BLaER1 (cell line): ENCODE measurements at regions not wholly inside any gene's neighbourhood (a gene's known extent, or its start where the extent isn't known, plus 50 kb on each side); places are given as distances from the start of the nearest gene placed in this dataset.
A peak's percentile ranks its signal among the peaks of the same experiment; 100 is the strongest.

Source experiments
- H3K27ac ChIP-seq: shearing (Covaris generic); formaldehyde crosslinking; 2 replicates; pipeline ENCODE4 v1.8.1; 2022
- H3K27me3 ChIP-seq: shearing (Covaris generic); formaldehyde crosslinking; 2 replicates; pipeline ENCODE4 v1.8.1; 2022
- H3K36me3 ChIP-seq: shearing (Covaris generic); formaldehyde crosslinking; 2 replicates; pipeline ENCODE4 v1.8.1; 2022
- H3K4me1 ChIP-seq: shearing (Covaris generic); formaldehyde crosslinking; 2 replicates; pipeline ENCODE4 v1.8.1; 2022
- H3K4me2 ChIP-seq: shearing (Covaris generic); formaldehyde crosslinking; 2 replicates; pipeline ENCODE4 v1.8.1; 2022
- H3K4me3 ChIP-seq: shearing (Covaris generic); formaldehyde crosslinking; 2 replicates; pipeline ENCODE4 v1.8.1; 2022
- H3K9ac ChIP-seq: shearing (Covaris generic); formaldehyde crosslinking; 2 replicates; pipeline ENCODE4 v1.8.1; 2022
- H3K9me3 ChIP-seq: shearing (Covaris generic); formaldehyde crosslinking; 2 replicates; pipeline ENCODE4 v1.8.1; 2022
- H4K20me1 ChIP-seq: shearing (Covaris generic); formaldehyde crosslinking; 2 replicates; pipeline ENCODE4 v1.8.1; 2022
- Cebpa-rat ChIP-seq: shearing (Covaris generic); IDR thresholded peaks from 2 replicates; pipeline ENCODE4 v1.8.1; 2022

- Histone ChIP-seq H3K9ac (peak overlapping the region; percentile 81), H3K27me3 (no peaks in the 10 kb centered on the region), H3K27ac (peak overlapping the region; percentile 92), H3K4me2 (peak overlapping the region; percentile 79), H4K20me1 (no peaks in the 10 kb centered on the region), H3K9me3 (peaks cover 51% of the 10 kb centered on the region), H3K36me3 (peaks cover 38% of the 10 kb centered on the region), H3K4me1 (peaks cover 51% of the 10 kb centered on the region), H3K4me3 (peak overlapping the region; percentile 61)
- peak; percentile 65 for TF ChIP-seq Cebpa-rat
Observed at GRCh38 chr6:170137176-170137891, 153.5 kb downstream of the DLL1 start.

- no peak for TF ChIP-seq Cebpa-rat
- H3K4me3 ChIP-seq = peak overlapping the region; percentile 61
- H3K9ac ChIP-seq = peak overlapping the region; percentile 81
- peaks cover 34% of the 10 kb centered on the region for H3K36me3 ChIP-seq
- H3K27me3 ChIP-seq = no peaks in the 10 kb centered on the region
- peaks cover 46% of the 10 kb centered on the region for H3K9me3 ChIP-seq
- H3K4me1 ChIP-seq = peaks cover 56% of the 10 kb centered on the region
- peak overlapping the region; percentile 92 for H3K27ac ChIP-seq
- H3K4me2 ChIP-seq = peak overlapping the region; percentile 79
- H4K20me1 ChIP-seq = no peaks in the 10 kb centered on the region
Observed at GRCh38 chr6:170136541-170137175, 154.2 kb downstream of the DLL1 start.

- peak overlapping the region; percentile 81 for H3K9ac ChIP-seq
- peaks cover 27% of the 10 kb centered on the region for H3K36me3 ChIP-seq
- H3K9me3 ChIP-seq = peaks cover 39% of the 10 kb centered on the region
- H3K4me2 ChIP-seq = peak overlapping the region; percentile 79
- no peaks in the 10 kb centered on the region for H3K27me3 ChIP-seq
- H3K4me3 ChIP-seq = peak overlapping the region; percentile 61
- no peak for TF ChIP-seq Cebpa-rat
- peaks cover 62% of the 10 kb centered on the region for H3K4me1 ChIP-seq
- no peaks in the 10 kb centered on the region for H4K20me1 ChIP-seq
- peak overlapping the region; percentile 92 for H3K27ac ChIP-seq
Observed at GRCh38 chr6:170135821-170136471, 154.9 kb downstream of the DLL1 start.

- peaks cover 34% of the 10 kb centered on the region for H3K9me3 ChIP-seq
- peaks cover 23% of the 10 kb centered on the region for H3K36me3 ChIP-seq
- no peaks in the 10 kb centered on the region for H4K20me1 ChIP-seq
- peaks cover 67% of the 10 kb centered on the region for H3K4me1 ChIP-seq
- peak overlapping the region; percentile 92 for H3K27ac ChIP-seq
- H3K4me3 ChIP-seq = peak overlapping the region; percentile 61
- no peak for TF ChIP-seq Cebpa-rat
- H3K9ac ChIP-seq = peak overlapping the region; percentile 81; the same call in 1 of the 2 replicates
- H3K4me2 ChIP-seq = peak overlapping the region; percentile 79
- H3K27me3 ChIP-seq = no peaks in the 10 kb centered on the region
Observed at GRCh38 chr6:170135461-170135820, 155.4 kb downstream of the DLL1 start.

GRCh38 chr6:170134471-170135440 is 156.1 kb downstream of the DLL1 start:
- peak overlapping the region; percentile 79 for H3K4me2 ChIP-seq
- peak overlapping the region; percentile 61; the same call in 1 of the 2 replicates for H3K4me3 ChIP-seq
- peak overlapping the region; percentile 81; the same call in 1 of the 2 replicates for H3K9ac ChIP-seq
- peaks cover 16% of the 10 kb centered on the region for H3K36me3 ChIP-seq
- H3K9me3 ChIP-seq = peaks cover 27% of the 10 kb centered on the region
- no peaks in the 10 kb centered on the region for H4K20me1 ChIP-seq
- no peak for TF ChIP-seq Cebpa-rat
- H3K27ac ChIP-seq = peak overlapping the region; percentile 92
- peaks cover 74% of the 10 kb centered on the region for H3K4me1 ChIP-seq
- H3K27me3 ChIP-seq = no peaks in the 10 kb centered on the region

DNA sequence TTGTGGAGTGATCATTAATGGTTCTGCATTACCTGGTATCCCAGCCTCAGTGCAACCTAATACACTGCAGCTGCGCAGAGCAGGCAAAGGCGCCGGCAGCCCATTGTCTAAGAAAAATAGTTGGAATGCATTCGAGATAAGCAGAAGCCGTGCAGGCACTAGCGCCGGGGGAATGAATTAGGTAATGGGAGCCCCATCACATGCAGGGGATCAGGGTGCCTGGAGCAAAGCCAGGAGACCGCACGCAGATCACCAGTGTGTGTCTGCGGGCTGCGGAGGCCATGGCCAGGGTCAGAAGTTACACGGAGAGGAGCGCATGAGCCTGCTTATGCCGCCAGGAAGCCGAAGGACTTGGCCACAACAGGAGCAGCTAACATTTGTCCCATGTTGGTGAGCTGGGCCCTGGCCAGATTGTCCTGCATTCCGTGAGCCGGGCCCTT is 156.8 kb downstream of the DLL1 start:
- H4K20me1 ChIP-seq = no peaks in the 10 kb centered on the region
- no peaks in the 10 kb centered on the region for H3K27me3 ChIP-seq
- H3K36me3 ChIP-seq = peaks cover 9% of the 10 kb centered on the region
- peaks cover 81% of the 10 kb centered on the region for H3K4me1 ChIP-seq
- no peak overlapping the region for H3K9ac ChIP-seq
- H3K9me3 ChIP-seq = peaks cover 20% of the 10 kb centered on the region
- H3K4me2 ChIP-seq = peak overlapping the region; percentile 79; the same call in 1 of the 2 replicates
- peak overlapping the region; percentile 92; the same call in 1 of the 2 replicates for H3K27ac ChIP-seq
- TF ChIP-seq Cebpa-rat = no peak
- no peak overlapping the region for H3K4me3 ChIP-seq

DNA sequence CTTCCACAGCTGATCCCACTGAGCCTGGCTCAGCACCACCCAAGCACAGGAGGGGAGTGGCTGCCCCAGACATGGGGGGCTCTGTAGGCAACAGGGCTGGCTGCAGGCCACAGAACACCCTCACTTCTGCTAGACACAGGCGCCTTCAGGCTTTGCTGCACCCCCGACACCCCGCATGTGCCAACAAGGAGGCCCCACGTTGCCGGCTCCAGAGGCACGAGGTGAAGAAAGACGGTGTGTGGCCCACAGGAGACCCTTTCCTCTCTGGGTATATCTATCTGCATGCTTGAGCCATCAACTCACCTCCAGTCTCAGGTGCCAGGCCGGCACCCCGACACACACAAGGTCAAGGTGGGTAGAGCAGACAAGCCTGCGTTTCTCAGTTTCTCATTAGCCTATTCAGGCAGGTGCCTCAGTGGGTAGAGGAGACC is 158.3 kb downstream of the DLL1 start:
- peaks cover 79% of the 10 kb centered on the region for H3K4me1 ChIP-seq
- no peak for TF ChIP-seq Cebpa-rat
- no peaks in the 10 kb centered on the region for H3K36me3 ChIP-seq
- no peaks in the 10 kb centered on the region for H3K27me3 ChIP-seq
- no peak overlapping the region for H3K4me2 ChIP-seq
- no peak overlapping the region for H3K4me3 ChIP-seq
- H4K20me1 ChIP-seq = no peaks in the 10 kb centered on the region
- no peak overlapping the region for H3K27ac ChIP-seq
- H3K9me3 ChIP-seq = peaks cover 8% of the 10 kb centered on the region
- H3K9ac ChIP-seq = no peak overlapping the region

- H3K4me2 ChIP-seq = no peak overlapping the region
- peaks cover 4% of the 10 kb centered on the region for H3K9me3 ChIP-seq
- H3K27me3 ChIP-seq = no peaks in the 10 kb centered on the region
- H3K27ac ChIP-seq = 0 out of 2 replicates have a peak overlapping the region, but pooled peaks have one; percentile 56
- H3K9ac ChIP-seq = no peak overlapping the region
- no peak overlapping the region for H3K4me3 ChIP-seq
- no peaks in the 10 kb centered on the region for H3K36me3 ChIP-seq
- peaks cover 79% of the 10 kb centered on the region for H3K4me1 ChIP-seq
- H4K20me1 ChIP-seq = no peaks in the 10 kb centered on the region
- TF ChIP-seq Cebpa-rat = no peak
Observed at GRCh38 chr6:170132011-170132521, 158.8 kb downstream of the DLL1 start.

- Histone ChIP-seq H3K4me3 (no peak overlapping the region), H3K27ac (peak overlapping the region; percentile 56), H3K4me1 (peaks cover 79% of the 10 kb centered on the region), H3K4me2 (peak overlapping the region; percentile 70; the same call in 1 of the 2 replicates), H3K9me3 (no peaks in the 10 kb centered on the region), H3K9ac (no peak overlapping the region), H3K36me3 (no peaks in the 10 kb centered on the region), H4K20me1 (no peaks in the 10 kb centered on the region), H3K27me3 (no peaks in the 10 kb centered on the region)
- TF ChIP-seq Cebpa-rat = no peak
Observed at GRCh38 chr6:170131351-170131750, 159.5 kb downstream of the DLL1 start.
